Smooth muscle cell (in vitro differentiated cells): ENCODE measurements at regions not wholly inside any gene's neighbourhood (a gene's known extent, or its start where the extent isn't known, plus 50 kb on each side); places are given as distances from the start of the nearest gene placed in this dataset.

Experiments
- DNase-seq: peaks from one replicate; lab custom pipeline; 2025; ENCODE audit not compliant: unreplicated experiment; lab: John Stamatoyannopoulos, UW
- H2AFZ ChIP-seq: fragments of 200-600 bp; sonication (generic); 2 replicates; pipeline ENCODE4 v1.6.0; 2016; ENCODE audit warnings: antibody characterized with exemption, low read depth, mild to moderate bottlenecking
- H3F3A ChIP-seq: fragments of 200-600 bp; sonication (generic); 2 replicates; pipeline ENCODE4 v1.6.0; 2017; ENCODE audit warnings: antibody characterized with exemption, low read depth
- H3K27ac ChIP-seq: fragments of 200-600 bp; sonication (generic); 2 replicates; pipeline ENCODE4 v1.5.1; 2016; ENCODE audit warnings: low read depth, mild to moderate bottlenecking
- H3K27me3 ChIP-seq: fragments of 200-600 bp; sonication (generic); 2 replicates; pipeline ENCODE4 v1.6.1; 2016; ENCODE audit warnings: low read depth, mild to moderate bottlenecking
- H3K36me3 ChIP-seq: fragments of 200-600 bp; sonication (generic); 2 replicates; pipeline ENCODE4 v1.5.1; 2016; ENCODE audit warnings: low read depth
- H3K4me1 ChIP-seq: fragments of 200-600 bp; sonication (generic); 2 replicates; pipeline ENCODE4 v1.5.1; 2016; ENCODE audit warnings: low read depth
- H3K4me2 ChIP-seq: fragments of 200-600 bp; sonication (generic); 2 replicates; pipeline ENCODE4 v1.6.0; 2016; ENCODE audit warnings: mild to moderate bottlenecking
- H3K4me3 ChIP-seq: fragments of 200-600 bp; sonication (generic); 2 replicates; pipeline ENCODE4 v1.5.1; 2016; ENCODE audit warnings: mild to moderate bottlenecking
- H3K79me2 ChIP-seq: fragments of 200-600 bp; sonication (generic); 2 replicates; pipeline ENCODE4 v1.6.0; 2016; ENCODE audit warnings: low read depth, mild to moderate bottlenecking
- H3K9ac ChIP-seq: fragments of 200-600 bp; sonication (generic); 2 replicates; pipeline ENCODE4 v1.6.0; 2016; ENCODE audit warnings: low read depth
- H3K9me3 ChIP-seq: fragments of 200-600 bp; sonication (generic); replicated peaks from 2 replicates; pipeline ENCODE4 v1.5.1; 2016; ENCODE audit warnings: low read depth
- H4K20me1 ChIP-seq: fragments of 200-600 bp; sonication (generic); 2 replicates; pipeline ENCODE4 v1.6.0; 2016; ENCODE audit warnings: low read depth
- CTCF ChIP-seq: fragments of 200-600 bp; sonication (generic); IDR thresholded peaks from 2 replicates; pipeline ENCODE4 v1.5.1; 2017; ENCODE audit warnings: borderline replicate concordance, mild to moderate bottlenecking, antibody characterized with exemption; ENCODE audit not compliant: insufficient read depth, poor library complexity, severe bottlenecking
- WGBS: methylation state at CpG from one replicate; pipeline ENCODE4 v1.1.7; 2016; ENCODE audit warnings: low lambda C conversion rate; 5-methylcytosine and 5-hydroxymethylcytosine counted together

- no peaks in the 10 kb centered on the region for H3K27me3 ChIP-seq
- no peak overlapping the region for H3K4me2 ChIP-seq
- no peaks in the 10 kb centered on the region for H3K79me2 ChIP-seq
- H2AFZ ChIP-seq, result no peak overlapping the region
- H3K4me1 ChIP-seq, result no peaks in the 10 kb centered on the region
- H4K20me1 ChIP-seq, result no peaks in the 10 kb centered on the region
- WGBS, result 89% methylated on average over 1 of the region's 1 CpG
- no peak overlapping the region for H3K9ac ChIP-seq
- H3K9me3 ChIP-seq, result no peaks in the 10 kb centered on the region
- no peaks in the 10 kb centered on the region for H3F3A ChIP-seq
- TF ChIP-seq CTCF, result no peak
- H3K27ac ChIP-seq, result no peak overlapping the region
- H3K36me3 ChIP-seq, result no peaks in the 10 kb centered on the region
- no peak overlapping the region for H3K4me3 ChIP-seq
- DNase-seq, result no peak
Measured at GRCh38 chr1:72357411-72357810, 75.1 kb upstream of the NEGR1 start.

- H2AFZ ChIP-seq, result no peak overlapping the region
- no peaks in the 10 kb centered on the region for H3K36me3 ChIP-seq
- H3K27ac ChIP-seq, result no peak overlapping the region
- 90% methylated on average over 3 of the region's 3 CpGs for WGBS
- H4K20me1 ChIP-seq, result no peaks in the 10 kb centered on the region
- no peaks in the 10 kb centered on the region for H3K4me1 ChIP-seq
- TF ChIP-seq CTCF, result no peak
- H3K9ac ChIP-seq, result no peak overlapping the region
- no peaks in the 10 kb centered on the region for H3K79me2 ChIP-seq
- no peak for DNase-seq
- no peak overlapping the region for H3K4me3 ChIP-seq
- no peak overlapping the region for H3K4me2 ChIP-seq
- no peaks in the 10 kb centered on the region for H3K27me3 ChIP-seq
- no peaks in the 10 kb centered on the region for H3F3A ChIP-seq
- H3K9me3 ChIP-seq, result no peaks in the 10 kb centered on the region
Measured at GRCh38 chr1:72355899-72356298, 73.6 kb upstream of the NEGR1 start.

GRCh38 chr1:72341661-72342060 is 59.3 kb upstream of the NEGR1 start:
- Histone ChIP-seq H3K27me3 (no peaks in the 10 kb centered on the region), H4K20me1 (no peaks in the 10 kb centered on the region), H3K79me2 (no peaks in the 10 kb centered on the region), H3K4me2 (no peak overlapping the region), H2AFZ (no peak overlapping the region), H3F3A (no peaks in the 10 kb centered on the region), H3K9me3 (no peaks in the 10 kb centered on the region), H3K4me3 (no peak overlapping the region), H3K9ac (no peak overlapping the region), H3K4me1 (no peaks in the 10 kb centered on the region), H3K36me3 (no peaks in the 10 kb centered on the region), H3K27ac (no peak overlapping the region)
- no peak for DNase-seq
- no CpG with 5 or more reads among the region's 1 CpG for WGBS
- TF ChIP-seq CTCF, result no peak

GRCh38 chr1:72336776-72337175 is 54.4 kb upstream of the NEGR1 start:
- no CpG with 5 or more reads among the region's 1 CpG for WGBS
- no peaks in the 10 kb centered on the region for H3K79me2 ChIP-seq
- no peaks in the 10 kb centered on the region for H4K20me1 ChIP-seq
- no peak overlapping the region for H3K9ac ChIP-seq
- no peaks in the 10 kb centered on the region for H3F3A ChIP-seq
- no peak overlapping the region for H3K27ac ChIP-seq
- H3K4me2 ChIP-seq, result no peak overlapping the region
- no peaks in the 10 kb centered on the region for H3K27me3 ChIP-seq
- no peak overlapping the region for H2AFZ ChIP-seq
- H3K4me3 ChIP-seq, result no peak overlapping the region
- no peaks in the 10 kb centered on the region for H3K9me3 ChIP-seq
- no peak for DNase-seq
- H3K4me1 ChIP-seq, result no peaks in the 10 kb centered on the region
- no peaks in the 10 kb centered on the region for H3K36me3 ChIP-seq
- no peak for TF ChIP-seq CTCF
